ENCODE measurements at regions not wholly inside any gene's neighbourhood (a gene's known extent, or its start where the extent isn't known, plus 50 kb on each side); places are given as distances from the start of the nearest gene placed in this dataset.

DNA sequence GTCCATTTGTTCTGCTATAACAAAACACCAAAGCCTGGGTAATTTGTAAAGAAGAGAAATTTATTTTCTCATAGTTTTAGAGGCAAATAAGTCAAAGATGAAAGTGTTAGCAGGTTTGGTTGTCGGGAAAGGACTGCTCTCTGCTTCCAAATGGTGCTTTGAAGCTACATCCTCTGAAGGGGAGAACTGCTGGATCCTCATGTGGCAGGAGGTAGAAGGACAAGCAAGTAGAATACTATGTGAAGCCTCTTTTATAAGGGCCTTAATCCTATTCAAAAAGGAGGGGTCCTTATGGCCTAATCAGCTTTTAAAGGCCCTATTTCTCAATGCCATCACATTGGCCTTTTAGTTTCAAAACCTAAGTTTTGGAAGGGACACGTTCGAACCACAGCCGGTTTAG is 826.0 kb upstream of the EPHA7 start:
- TF ChIP-seq, protein P1, sequence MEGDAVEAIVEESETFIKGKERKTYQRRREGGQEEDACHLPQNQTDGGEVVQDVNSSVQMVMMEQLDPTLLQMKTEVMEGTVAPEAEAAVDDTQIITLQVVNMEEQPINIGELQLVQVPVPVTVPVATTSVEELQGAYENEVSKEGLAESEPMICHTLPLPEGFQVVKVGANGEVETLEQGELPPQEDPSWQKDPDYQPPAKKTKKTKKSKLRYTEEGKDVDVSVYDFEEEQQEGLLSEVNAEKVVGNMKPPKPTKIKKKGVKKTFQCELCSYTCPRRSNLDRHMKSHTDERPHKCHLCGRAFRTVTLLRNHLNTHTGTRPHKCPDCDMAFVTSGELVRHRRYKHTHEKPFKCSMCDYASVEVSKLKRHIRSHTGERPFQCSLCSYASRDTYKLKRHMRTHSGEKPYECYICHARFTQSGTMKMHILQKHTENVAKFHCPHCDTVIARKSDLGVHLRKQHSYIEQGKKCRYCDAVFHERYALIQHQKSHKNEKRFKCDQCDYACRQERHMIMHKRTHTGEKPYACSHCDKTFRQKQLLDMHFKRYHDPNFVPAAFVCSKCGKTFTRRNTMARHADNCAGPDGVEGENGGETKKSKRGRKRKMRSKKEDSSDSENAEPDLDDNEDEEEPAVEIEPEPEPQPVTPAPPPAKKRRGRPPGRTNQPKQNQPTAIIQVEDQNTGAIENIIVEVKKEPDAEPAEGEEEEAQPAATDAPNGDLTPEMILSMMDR (IDR thresholded peaks at IDR 0.05): no peak
- no peak for TF ChIP-seq EZH2 (IDR thresholded peaks at IDR 0.05; ENCODE audit: borderline replicate concordance, insufficient read depth, low read depth, low read length, poor library complexity, severe bottlenecking)

Data from B cell (primary cell).